OCI-LY3 (cell line): ENCODE measurements at regions not wholly inside any gene's neighbourhood (a gene's known extent, or its start where the extent isn't known, plus 50 kb on each side); places are given as distances from the start of the nearest gene placed in this dataset.

Experiments used
- H2AFZ ChIP-seq: fragments of 200-600, 300-600 bp; shearing (Covaris generic); 2 replicates; pipeline ENCODE4 v1.6.0; 2014; ENCODE audit warnings: antibody characterized with exemption, low read depth, low read length
- H3K27ac ChIP-seq: fragments of 200-600, 300-600 bp; sonication (generic); 2 replicates; pipeline ENCODE4 v1.5.1; 2014; ENCODE audit warnings: mild to moderate bottlenecking, low read length, moderate library complexity, mixed read lengths
- H3K27me3 ChIP-seq: fragments of 200-600, 300-600 bp; sonication (generic); 2 replicates; pipeline ENCODE4 v1.6.1; 2014; ENCODE audit warnings: low read depth, low read length, mixed read lengths
- H3K36me3 ChIP-seq: fragments of 200-600, 300-600 bp; sonication (generic); replicated peaks from 2 replicates; pipeline ENCODE3; 2014; ENCODE audit warnings: low read depth, low read length, mixed read lengths
- H3K4me1 ChIP-seq: fragments of 300-600, 200-600 bp; sonication (generic); 2 replicates; pipeline ENCODE4 v1.6.1; 2014; ENCODE audit warnings: low read length, mixed read lengths
- H3K4me2 ChIP-seq: fragments of 200-600, 300-600 bp; sonication (generic); 2 replicates; pipeline ENCODE4 v1.6.1; 2014; ENCODE audit warnings: low read length, mixed read lengths
- H3K4me3 ChIP-seq: fragments of 300-600, 200-600 bp; sonication (generic); 2 replicates; pipeline ENCODE4 v1.5.1; 2014; ENCODE audit warnings: antibody characterized with exemption, mild to moderate bottlenecking, low read length, moderate library complexity
- H3K79me2 ChIP-seq: fragments of 300-600, 200-600 bp; shearing (Covaris generic); 2 replicates; pipeline ENCODE4 v1.6.1; 2014; ENCODE audit warnings: mild to moderate bottlenecking, low read length, mixed read lengths
- H3K9ac ChIP-seq: fragments of 300-600, 200-600 bp; shearing (Covaris generic); 2 replicates; pipeline ENCODE4 v1.6.0; 2014; ENCODE audit warnings: mild to moderate bottlenecking, low read length, moderate library complexity
- H3K9me3 ChIP-seq: fragments of 200-600, 300-600 bp; shearing (Covaris generic); 2 replicates; pipeline ENCODE4 v1.6.1; 2014; ENCODE audit warnings: low read length, mixed read lengths; ENCODE audit not compliant: insufficient read depth
- H4K20me1 ChIP-seq: fragments of 200-600, 300-600 bp; sonication (generic); 2 replicates; pipeline ENCODE4 v1.6.1; 2016; ENCODE audit warnings: low read length, mixed read lengths; ENCODE audit not compliant: insufficient read depth
- CTCF ChIP-seq: fragments of 200-600, 300-600 bp; sonication (generic); IDR thresholded peaks from 2 replicates; pipeline ENCODE4 v1.5.1; 2014; ENCODE audit warnings: antibody characterized with exemption, low read length, low read depth
- EZH2phosphoT487 ChIP-seq: fragments of 200-600 bp; shearing (Covaris generic); IDR thresholded peaks from 2 replicates; pipeline ENCODE4 v1.6.1; 2018; ENCODE audit warnings: antibody characterized with exemption, mixed run types, low read depth

- Histone ChIP-seq H3K4me2 (no peak overlapping the region), H2AFZ (no peak overlapping the region), H3K27ac (no peak overlapping the region)
Observed at GRCh38 chr9:79809316-79809876, 237.6 kb downstream of the TLE4 start.

GRCh38 chr9:79807971-79808370 lies 236.2 kb downstream of the TLE4 start:
- H3K27me3 ChIP-seq: peaks cover 55% of the 10 kb centered on the region
- TF ChIP-seq CTCF: no peak
- TF ChIP-seq EZH2phosphoT487: no peak
- peaks cover 21% of the 10 kb centered on the region; the same call in 1 of the 2 replicates for H4K20me1 ChIP-seq
- no peaks in the 10 kb centered on the region for H3K79me2 ChIP-seq
- H3K4me1 ChIP-seq: peaks cover 21% of the 10 kb centered on the region
- H2AFZ ChIP-seq: no peak overlapping the region
- no peaks in the 10 kb centered on the region for H3K36me3 ChIP-seq
- no peak overlapping the region for H3K27ac ChIP-seq
- H3K9me3 ChIP-seq: no peaks in the 10 kb centered on the region
- no peak overlapping the region for H3K4me2 ChIP-seq
- H3K4me3 ChIP-seq: no peak overlapping the region
- no peak overlapping the region for H3K9ac ChIP-seq

More at GRCh38 chr9:79809316-79809876, 237.6 kb downstream of the TLE4 start:
- Histone ChIP-seq H3K36me3 (no peaks in the 10 kb centered on the region), H3K9ac (no peak overlapping the region), H4K20me1 (peaks cover 30% of the 10 kb centered on the region; the same call in 1 of the 2 replicates), H3K27me3 (peaks cover 67% of the 10 kb centered on the region), H3K4me1 (peaks cover 34% of the 10 kb centered on the region), H3K4me3 (no peak overlapping the region), H3K79me2 (no peaks in the 10 kb centered on the region), H3K9me3 (no peaks in the 10 kb centered on the region)
- no peak for TF ChIP-seq CTCF
- TF ChIP-seq EZH2phosphoT487: no peak

- no peak overlapping the region for H3K4me3 ChIP-seq
- H4K20me1 ChIP-seq: peaks cover 14% of the 10 kb centered on the region; the same call in 1 of the 2 replicates
- H2AFZ ChIP-seq: no peak overlapping the region
- H3K79me2 ChIP-seq: no peaks in the 10 kb centered on the region
- H3K4me2 ChIP-seq: no peak overlapping the region
- no peak overlapping the region for H3K9ac ChIP-seq
- H3K27ac ChIP-seq: no peak overlapping the region
- peaks cover 8% of the 10 kb centered on the region; the same call in 1 of the 2 replicates for H3K4me1 ChIP-seq
- H3K36me3 ChIP-seq: no peaks in the 10 kb centered on the region
- H3K27me3 ChIP-seq: peaks cover 55% of the 10 kb centered on the region
- TF ChIP-seq CTCF (no peak), EZH2phosphoT487 (no peak)
- no peaks in the 10 kb centered on the region for H3K9me3 ChIP-seq
Observed at GRCh38 chr9:79806086-79806485, 234.3 kb downstream of the TLE4 start.

- Histone ChIP-seq H3K4me1 (peaks cover 4% of the 10 kb centered on the region; the same call in 1 of the 2 replicates), H3K27ac (no peak overlapping the region), H3K79me2 (no peaks in the 10 kb centered on the region), H3K36me3 (no peaks in the 10 kb centered on the region), H3K9me3 (no peaks in the 10 kb centered on the region), H3K4me2 (no peak overlapping the region), H2AFZ (no peak overlapping the region), H3K27me3 (peaks cover 16% of the 10 kb centered on the region), H4K20me1 (0 out of 2 replicates have a peak, but pooled peaks cover 5% of the 10 kb centered on the region), H3K9ac (no peak overlapping the region), H3K4me3 (no peak overlapping the region)
- TF ChIP-seq EZH2phosphoT487: no peak
- no peak for TF ChIP-seq CTCF
Observed at GRCh38 chr9:79801459-79801858, 229.7 kb downstream of the TLE4 start.
